ENCODE measurements at regions not wholly inside any gene's neighbourhood (a gene's known extent, or its start where the extent isn't known, plus 50 kb on each side); places are given as distances from the start of the nearest gene placed in this dataset.
"Not testable (repeated sequence)": the region's sequence is repeated elsewhere in the genome, so short reads cannot be mapped to it uniquely, and the experiment has no call there.

DNA sequence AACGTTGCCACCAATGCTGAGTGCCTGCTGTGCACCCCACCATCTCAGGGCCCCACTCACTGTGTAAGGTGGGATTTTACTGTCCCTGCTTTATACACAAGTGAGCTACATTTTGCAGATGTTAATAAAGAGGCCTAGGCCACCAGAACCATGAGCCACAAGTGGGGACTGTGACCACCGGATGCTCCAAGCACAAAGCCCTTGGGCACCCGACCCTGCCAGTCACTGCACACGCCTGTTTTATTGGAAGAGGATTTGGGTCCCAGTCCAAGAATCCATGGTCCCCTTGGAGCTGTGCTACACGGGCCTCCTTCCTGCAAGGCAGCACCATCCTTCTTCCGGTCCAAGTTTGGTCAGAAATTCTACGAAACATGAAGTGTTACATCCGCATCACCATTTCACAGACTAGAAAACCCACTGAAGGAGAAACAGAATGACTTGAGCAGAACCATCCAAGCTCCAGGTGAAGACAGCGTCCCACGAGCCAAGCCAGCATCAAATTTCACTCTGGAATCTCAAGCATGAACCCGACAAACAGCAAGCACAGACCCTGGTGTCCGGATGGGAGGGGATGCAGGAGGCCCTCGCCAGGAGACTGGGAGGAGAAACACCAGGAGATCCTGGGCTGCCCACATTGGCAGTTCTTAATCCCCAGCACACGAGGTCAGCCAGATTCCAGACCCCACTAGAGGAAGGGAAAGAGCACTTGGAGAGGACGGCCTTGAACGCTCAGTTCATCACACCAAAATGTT lies 226.9 kb downstream of the DLL1 start:
- no peak for DNase-seq (ENCODE audit: low read depth, low spot score)

GRCh38 chr6:170063431-170063830 lies 227.4 kb downstream of the DLL1 start:
- no peak for DNase-seq (ENCODE audit: low read depth, low spot score)

DNA sequence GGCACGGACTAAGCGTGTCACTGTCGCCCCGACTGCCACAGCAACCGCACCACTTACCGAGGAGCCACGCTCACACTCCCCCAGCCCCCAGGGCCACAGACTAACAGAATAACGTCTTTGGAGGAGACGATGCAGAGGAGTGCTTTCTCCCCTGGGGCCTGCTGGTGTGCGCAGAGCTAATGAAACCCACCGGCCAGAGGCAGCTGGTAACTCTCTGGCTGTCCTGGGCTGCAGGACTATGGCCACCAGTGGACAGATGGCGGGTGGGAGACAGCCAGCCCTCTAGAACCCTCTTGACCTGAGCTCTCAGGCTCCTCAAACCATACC lies 228.0 kb downstream of the DLL1 start:
- DNase-seq (ENCODE audit: low read depth, low spot score) = no peak

- no peak for DNase-seq (ENCODE audit: low read depth, low spot score)
Measured at GRCh38 chr6:170062209-170062914, 228.5 kb downstream of the DLL1 start.

- no peak for DNase-seq (ENCODE audit: low read depth, low spot score)
Measured at GRCh38 chr6:170058878-170059485, 231.9 kb downstream of the DLL1 start.

DNA sequence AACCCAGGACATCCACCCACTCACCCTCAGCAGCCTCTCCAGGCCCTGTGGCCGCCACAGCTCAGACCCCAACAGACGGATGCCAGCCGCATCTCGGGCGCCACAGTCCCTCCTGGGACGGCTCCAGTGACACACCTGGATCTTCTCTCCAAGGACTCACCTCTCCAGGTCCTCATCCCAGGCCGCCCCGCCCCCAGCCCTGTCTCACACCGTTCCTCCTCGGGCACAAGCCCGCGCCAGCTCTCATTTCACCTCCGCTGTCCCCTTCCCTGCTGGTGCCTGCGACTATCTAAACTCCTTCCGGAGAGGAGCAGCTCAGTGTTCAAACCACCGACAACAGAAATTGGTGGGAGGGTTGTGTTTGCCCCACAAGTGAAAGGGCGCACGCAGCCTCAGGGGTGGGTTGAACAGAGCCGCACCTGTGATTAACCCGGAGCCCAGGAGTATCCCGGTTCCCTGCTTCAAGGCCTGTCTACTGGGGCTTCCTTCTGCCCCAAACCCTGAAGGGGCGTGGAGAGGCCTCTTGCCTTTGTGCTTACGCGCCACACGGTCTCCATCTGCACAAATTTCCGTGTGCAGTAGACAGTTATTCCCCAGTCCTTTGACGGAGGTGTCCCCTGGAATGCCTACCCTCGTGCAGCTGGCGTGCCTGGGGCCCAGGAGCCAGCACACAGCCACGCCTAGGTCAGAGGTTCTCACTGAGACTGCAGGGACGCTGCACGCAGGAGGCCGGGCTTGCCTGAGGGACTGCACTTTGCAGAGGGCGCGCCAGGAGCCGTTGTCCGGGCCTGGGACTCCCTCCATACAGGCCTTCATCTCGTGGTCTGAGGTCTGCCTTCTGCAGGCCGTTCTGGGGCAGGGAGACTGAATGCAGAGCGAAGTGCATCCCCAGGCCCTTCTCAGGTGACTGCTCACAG lies 232.7 kb downstream of the DLL1 start:
- DNase-seq (ENCODE audit: low read depth, low spot score) = no peak

DNA sequence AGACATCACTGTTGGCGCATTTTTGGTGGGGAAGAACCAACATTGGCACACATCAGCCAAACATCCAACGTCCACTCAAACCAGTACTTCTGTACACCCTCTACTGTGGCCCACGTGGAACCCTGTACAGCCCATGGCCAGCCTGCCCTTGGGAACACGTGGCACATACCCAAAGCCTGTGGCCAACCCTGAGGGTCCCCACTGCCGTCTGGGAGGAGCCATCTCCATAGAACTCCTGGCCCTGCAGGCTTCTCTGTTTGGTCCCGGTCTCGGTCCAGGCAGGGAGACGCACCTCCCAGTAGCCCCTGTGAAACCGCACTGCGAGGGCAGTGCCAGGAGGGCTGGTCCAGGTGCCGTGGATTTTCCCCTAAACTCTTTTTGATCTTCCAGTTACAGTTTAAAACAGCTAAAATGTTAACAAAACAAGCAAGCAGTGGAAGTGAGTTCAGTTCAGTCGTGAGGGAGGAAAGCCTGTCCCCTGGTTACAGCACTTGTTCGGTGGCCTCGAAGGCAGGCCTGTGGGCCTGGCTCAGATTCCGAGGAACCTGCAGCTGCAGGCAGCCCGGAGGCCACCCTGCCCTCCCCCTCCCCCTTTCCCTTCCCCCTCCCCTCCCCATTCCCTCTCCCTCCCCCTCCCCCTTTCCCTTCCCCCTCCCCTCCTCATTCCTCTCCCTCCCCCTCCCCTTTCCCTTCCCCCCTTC lies 233.7 kb downstream of the DLL1 start:
- no peak for DNase-seq (ENCODE audit: low read depth, low spot score)

DNA sequence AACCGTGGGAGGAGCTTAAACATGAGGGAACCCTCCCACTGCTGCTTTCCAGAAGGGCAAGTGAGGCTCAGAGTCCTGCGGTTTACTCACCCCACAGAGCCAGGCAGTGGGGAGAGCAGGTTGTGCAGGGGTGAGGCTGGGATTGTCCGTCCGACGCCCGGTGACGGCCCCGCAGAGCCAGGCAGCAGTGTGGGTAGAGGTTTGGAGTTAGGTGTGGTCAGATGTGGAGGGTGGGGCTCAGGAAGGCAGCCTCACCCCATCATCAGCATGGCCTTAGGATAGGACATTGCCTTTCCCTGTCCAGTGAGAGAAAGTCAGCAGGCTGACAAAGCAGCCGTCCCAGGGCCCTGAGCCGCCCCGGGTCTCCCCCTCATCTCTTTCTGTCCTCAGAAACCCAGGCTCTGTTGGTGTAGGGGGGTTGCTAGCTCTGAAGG lies 234.6 kb downstream of the DLL1 start:
- DNase-seq (ENCODE audit: low read depth, low spot score) = no peak

GRCh38 chr6:170055797-170056196 lies 235.1 kb downstream of the DLL1 start:
- not testable (repeated sequence) for DNase-seq (ENCODE audit: low read depth, low spot score)

- DNase-seq (ENCODE audit: low read depth, low spot score) = no peak
Measured at GRCh38 chr6:170053966-170054661, 236.8 kb downstream of the DLL1 start.

- DNase-seq (ENCODE audit: low read depth, low spot score) = no peak
Measured at GRCh38 chr6:170052991-170053821, 237.7 kb downstream of the DLL1 start.

DNA sequence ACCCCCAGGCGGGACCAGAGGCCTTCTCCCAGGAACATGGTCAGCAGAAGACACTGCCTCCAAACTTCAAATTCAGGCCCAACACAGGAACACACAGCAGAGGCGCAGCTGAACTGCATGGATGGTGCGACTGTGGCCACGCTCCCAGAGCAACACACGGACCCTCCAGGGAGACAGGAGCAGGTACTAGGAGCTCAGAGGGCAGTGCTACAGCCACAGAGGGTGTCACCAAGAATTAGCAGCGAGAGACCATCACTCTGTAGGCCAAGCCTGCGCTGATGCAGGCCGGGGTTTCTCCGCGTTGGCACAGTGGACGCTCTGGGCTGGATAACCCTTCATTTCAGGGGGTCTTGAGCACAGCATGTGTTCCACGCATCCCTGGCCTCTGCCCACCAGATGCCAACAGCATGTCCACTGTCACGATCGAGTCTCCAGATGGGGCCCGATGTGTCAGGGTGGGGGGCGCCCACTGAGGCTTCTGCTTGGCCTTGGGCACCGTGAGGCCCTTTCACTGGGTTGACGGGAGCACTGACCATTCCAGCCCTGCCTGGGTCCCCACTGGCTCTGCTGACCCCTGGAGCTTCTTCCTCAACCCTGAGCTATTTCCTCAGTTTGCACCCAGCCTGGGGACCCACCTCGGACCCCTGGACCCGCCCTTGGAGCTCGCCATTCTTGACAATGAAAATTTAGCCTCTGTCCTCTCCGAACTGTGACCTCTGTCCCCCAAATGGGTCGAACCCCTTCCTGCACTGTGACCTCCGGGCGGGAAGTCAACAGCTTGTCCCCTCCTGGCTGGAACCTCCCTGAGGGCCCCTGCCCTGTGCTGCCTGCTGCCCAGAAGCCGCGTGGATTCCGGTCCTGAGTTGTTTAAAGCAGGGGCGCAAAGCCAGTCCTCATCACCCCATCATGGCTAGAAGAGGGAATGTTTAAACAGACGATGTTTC lies 239.4 kb downstream of the DLL1 start:
- DNase-seq (ENCODE audit: low read depth, low spot score) = no peak

DNA sequence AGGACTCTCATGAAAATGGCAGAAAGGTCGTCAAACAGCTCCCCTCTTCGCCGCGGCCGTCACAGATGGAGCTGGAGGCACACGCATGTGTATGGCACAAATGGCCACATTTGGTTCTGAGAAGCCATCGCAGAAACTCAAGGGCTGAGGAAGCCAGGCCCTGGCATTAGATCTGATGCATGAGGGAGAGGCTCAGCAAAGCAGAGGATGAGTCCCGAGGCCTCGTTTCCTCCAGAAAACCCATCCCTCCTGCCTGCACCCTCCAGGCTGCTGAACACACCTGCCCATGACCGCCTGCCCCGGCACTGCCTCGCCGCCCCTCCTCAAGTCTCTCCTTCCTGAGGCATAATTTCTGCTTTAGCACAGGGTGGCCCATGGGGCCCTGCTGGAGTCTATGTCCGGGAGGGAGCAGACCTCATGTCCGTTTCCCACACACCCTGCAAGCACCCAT lies 240.3 kb downstream of the DLL1 start:
- no peak for DNase-seq (ENCODE audit: low read depth, low spot score)

DNA sequence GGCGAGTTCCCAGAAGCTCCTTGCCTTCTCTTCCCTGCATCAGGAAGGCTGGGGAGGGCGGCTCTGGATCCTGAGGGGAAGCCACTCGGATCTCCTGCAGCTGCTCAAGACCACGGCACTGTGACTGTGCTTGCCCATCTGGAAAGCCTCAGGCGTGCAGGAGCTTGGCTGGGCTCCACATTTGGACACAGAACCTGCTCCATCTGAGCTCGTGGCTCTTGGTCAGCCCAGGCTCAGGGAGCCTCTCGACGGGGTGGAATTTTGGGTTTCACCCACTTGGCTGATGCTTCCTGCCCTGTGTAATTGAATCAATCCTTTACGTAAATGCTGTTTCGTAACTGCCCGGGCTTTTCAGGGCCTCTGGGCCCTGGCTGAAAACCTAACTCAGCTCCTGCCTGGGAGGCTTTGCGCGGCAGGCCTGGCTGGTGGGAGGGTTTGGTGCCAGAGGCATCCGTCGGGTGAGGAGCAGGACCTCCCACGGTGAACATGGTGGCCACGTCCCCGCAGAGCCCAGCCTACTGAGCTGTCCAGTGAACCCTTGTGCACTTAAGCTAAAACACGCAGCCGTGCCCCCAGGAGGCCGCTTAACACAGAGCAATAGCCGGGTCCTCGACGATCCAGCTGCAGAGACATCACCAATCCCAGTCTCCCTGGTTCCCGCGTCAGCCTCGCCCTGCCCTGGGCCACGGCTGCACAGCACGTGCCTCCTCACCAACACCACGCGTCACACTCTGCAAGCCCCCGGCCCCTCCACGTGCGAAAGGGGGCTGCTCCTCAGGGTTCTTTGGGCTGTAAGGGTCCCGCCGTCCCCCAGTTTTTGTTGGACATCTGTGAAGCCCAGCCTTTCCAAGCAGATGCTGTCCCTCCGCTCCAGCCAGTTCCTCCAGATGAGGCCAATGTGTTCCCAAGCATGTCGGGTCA lies 241.0 kb downstream of the DLL1 start:
- DNase-seq (ENCODE audit: low read depth, low spot score) = no peak

GRCh38 chr6:170048615-170049256 lies 242.1 kb downstream of the DLL1 start:
- DNase-seq (ENCODE audit: low read depth, low spot score) = no peak

- DNase-seq (ENCODE audit: low read depth, low spot score) = no peak
Measured at GRCh38 chr6:170047823-170048222, 243.1 kb downstream of the DLL1 start.
